C1 segment of cervical spinal cord (tissue), 14 donors: ENCODE measurements at regions not wholly inside any gene's neighbourhood (a gene's known extent, or its start where the extent isn't known, plus 50 kb on each side); places are given as distances from the start of the nearest gene placed in this dataset.
"Not testable (repeated sequence)": the region's sequence is repeated elsewhere in the genome, so short reads cannot be mapped to it uniquely, and the experiment has no call there.

Source experiments
- DNase-seq, 14 donors: peaks; one replicate each; lab custom pipeline; 2025; lab: John Stamatoyannopoulos, UW

- no peak for DNase-seq
These were observed 64.6 kb upstream of the P2RY1 start for GRCh38 chr3:152770296-152770695.

- DNase-seq, result no peak
These were observed 63.8 kb upstream of the P2RY1 start for GRCh38 chr3:152771120-152771519.

- no peak for DNase-seq
These were observed 62.2 kb upstream of the P2RY1 start for GRCh38 chr3:152772674-152773225.

GRCh38 chr3:152773633-152774032 is 61.3 kb upstream of the P2RY1 start:
- DNase-seq, result no peak

GRCh38 chr3:152774230-152774629 is 60.7 kb upstream of the P2RY1 start:
- DNase-seq, result not testable (repeated sequence)

GRCh38 chr3:152778022-152778421 is 56.9 kb upstream of the P2RY1 start:
- no peak for DNase-seq

GRCh38 chr3:152779653-152780052 is 55.3 kb upstream of the P2RY1 start:
- DNase-seq, result no peak

- no peak for DNase-seq
These were observed 54.4 kb upstream of the P2RY1 start for GRCh38 chr3:152780553-152780952.

GRCh38 chr3:152785051-152785450 is 49.9 kb upstream of the P2RY1 start:
- DNase-seq, result no peak
